HPDE6-E6E7 (cell line): ENCODE measurements at regions not wholly inside any gene's neighbourhood (a gene's known extent, or its start where the extent isn't known, plus 50 kb on each side); places are given as distances from the start of the nearest gene placed in this dataset.
"Not testable (repeated sequence)": the region's sequence is repeated elsewhere in the genome, so short reads cannot be mapped to it uniquely, and the experiment has no call there.

Experiments used
- DNase-seq: peaks from one replicate; pipeline ENCODE4 v3.0.0; 2011; ENCODE audit warnings: missing footprints; ENCODE audit errors: extremely low spot score

DNA sequence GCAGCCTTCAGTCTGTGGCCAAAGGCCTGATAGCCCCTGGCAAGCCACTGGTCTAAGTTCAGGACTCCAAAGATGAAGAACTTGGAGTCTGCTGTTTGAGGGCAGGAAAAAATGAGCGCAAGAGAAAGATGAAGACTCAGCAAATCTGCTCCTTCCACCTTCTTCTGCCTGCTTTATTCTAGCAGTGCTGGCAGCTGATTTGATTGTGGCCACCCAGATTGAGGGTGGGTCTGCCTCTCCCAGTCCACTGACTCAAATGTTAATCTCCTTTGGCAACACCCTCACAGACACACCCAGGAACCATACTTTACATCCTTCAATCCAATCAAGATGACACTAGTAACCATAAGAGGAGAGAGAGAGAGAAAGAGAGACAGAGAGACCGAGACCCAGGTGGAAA, 127.6 kb downstream of the UTP18 start:
- no peak for DNase-seq

DNA sequence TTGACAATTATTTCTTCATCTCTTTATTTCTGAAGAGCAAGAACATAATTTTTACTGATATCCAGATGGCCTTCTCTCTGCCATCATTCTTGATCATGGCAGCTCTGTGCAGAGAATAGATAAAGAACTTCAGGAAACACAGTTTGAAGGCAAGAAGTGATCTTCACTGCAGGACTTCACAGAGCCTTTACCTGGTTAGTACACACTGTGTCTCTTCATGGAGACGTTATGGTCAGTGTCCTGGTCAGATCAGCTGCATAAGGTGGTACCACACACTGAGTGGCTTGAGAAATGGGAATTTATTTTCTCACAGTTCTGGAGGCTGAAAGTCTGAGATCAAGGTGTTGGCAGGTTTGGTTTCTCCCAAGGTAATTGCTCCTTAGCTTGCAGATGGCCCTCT, 129.5 kb downstream of the UTP18 start:
- no peak for DNase-seq

DNA sequence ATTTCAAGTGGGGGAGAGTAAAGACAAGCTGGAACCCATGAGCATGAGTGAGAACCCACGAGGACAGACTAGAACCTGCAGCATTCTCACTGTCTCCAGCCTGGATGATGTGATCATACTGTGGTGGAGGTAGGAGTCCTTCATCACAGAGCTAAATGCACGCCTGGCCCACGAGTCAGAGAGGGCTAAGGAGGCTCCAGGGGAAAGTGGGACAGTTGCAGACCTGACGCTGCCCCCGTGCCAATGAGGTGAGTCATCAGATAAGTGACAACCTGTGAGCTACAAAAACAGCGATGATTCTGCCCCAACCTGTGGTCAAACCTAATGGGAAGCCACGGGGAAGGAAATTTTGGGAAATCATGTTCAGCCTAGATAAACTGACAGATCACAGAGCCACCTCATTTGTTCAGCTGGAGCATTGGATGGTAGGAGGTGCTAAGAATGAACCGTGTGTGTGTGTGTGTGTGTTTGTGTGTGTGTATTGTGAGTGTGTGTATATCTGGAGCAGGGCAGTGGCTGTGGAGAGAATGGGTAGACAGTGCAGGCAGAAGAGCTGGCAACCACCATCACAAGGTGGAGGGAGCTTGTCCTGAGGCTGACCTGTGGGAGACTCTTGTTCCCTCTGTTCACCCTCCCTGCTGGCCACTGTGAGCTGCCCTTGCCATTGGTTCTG, 131.8 kb downstream of the UTP18 start:
- DNase-seq: no peak

DNA sequence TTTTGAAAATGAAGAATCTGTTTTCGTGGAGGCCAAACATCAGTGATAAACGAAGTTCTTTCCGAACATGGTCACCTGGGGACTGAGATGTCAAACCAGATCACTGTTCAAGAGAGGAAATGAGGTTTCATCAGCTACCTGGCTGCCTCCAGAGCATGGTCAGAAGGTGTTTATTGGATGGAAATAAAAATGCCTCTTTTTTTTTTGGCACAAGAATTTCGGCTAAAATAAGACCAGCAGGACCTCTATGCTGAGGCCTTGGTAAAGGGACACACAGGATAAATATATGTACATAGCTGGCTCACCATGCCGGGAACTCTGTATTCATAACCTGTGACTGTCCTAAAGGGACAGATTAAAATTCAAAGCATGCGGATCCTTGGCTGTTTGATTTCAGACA, 135.3 kb downstream of the UTP18 start:
- DNase-seq: no peak

DNA sequence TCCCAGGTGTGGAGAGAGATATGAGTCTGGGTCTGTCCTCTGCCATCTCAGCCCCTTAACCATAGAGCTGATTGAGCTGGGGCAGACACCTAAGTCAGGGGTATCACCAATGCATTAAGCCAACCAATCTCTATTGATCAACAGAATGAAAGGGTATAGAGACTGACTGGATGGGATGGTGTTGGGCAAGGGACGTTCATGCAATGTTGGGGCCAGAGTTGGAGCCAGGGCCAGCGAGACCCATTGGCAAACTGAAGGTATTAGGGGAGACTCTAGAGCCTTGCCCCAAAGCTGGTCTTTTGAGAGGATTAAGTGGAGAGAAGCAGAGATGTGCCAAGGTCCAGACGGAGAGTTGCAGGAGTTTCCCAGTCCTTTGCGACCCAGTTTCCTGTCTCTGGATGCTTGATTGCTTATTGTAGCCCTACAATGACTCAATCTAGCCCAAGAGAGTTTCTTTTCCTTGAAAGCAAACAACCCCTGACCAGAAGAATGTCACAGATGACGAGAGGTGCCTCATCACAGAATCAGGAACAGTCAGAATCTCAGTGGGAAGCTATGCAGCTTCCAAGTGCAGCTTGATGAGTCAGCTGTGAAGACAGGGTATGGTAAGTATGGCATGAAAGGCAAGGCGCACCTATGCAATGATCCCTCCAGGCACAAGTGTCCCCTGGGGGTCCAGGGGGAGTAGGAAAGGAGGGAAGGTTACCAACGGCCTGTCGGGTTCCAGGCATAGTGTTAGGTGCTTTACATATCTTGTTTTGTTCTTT, 137.2 kb downstream of the UTP18 start:
- DNase-seq: peak; percentile 10

DNA sequence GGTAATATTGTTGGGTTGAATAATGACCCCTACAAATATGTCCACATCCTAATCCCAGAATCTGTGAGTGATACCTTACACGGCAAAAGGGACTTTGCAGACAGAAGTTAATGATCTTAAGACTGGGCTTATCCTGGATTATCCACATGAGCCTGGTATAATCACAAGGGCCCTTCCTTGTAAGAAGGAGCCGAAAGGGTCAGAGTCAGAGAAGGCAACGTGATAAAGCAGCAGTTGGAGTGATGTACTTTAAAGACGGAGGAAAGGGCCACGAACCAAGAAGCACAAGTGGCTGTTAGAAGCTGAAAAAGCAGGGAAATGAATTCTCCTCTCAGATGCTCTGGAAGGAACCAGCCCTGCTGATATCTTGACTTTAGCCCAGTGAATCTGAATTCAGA, 137.8 kb downstream of the UTP18 start:
- no peak for DNase-seq

DNA sequence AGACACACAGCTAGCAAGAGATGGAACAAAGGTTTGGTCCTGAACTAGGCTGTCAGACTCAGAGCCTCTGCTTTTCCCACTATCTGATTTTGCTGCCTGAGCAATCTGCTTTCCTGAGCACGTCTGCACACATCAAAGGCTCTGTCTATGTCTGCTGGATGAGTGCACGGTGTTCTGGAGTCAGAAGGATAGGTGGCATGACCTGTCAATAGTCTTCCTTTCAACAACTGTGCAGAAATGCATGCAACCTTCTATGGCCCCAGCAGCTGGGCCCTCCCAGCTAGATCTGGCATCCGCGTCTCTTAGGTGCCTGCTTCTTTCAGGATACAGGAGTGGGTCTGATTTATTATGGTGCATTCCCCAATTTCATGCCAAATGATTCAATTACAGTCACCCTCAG, 138.3 kb downstream of the UTP18 start:
- no peak for DNase-seq

DNA sequence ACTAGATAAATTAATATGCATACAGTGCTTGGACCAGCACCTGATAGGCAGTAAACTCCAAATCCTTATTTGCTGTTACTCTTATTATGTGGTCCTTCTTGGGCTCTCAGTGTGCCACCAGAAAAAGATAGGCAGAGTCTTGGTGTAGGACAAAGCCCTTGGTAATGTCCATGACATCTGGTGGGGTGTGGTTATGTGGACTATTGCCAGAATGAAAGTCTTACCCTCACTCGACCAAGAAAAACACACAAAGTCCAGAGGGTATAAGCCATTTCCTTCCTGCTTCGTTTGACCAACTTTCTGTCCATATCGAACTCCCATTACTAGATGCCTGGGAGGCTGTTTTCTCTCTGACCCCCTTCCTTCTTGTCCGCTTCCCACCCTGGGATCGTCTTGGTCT, 140.9 kb downstream of the UTP18 start:
- no peak for DNase-seq

DNA sequence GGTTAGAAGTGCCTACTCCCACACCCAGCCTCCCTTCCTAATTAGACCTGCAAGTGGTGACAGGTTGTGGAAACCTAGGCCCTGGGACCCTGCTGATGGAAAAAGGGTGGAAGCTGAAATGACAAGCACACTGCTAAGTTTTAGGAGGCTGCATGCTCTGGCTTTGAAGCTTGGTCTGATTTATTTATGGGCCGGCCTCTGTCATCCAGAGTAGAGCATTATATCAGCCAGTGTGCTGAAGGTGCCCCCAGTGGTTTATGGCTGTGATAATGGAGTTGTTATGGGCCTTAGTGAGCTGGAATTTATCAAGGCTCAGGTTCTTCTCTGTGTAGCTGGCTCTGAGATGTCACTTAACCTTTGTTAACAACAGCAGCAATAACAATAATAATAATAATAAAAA, 142.6 kb downstream of the UTP18 start:
- DNase-seq: no peak

DNA sequence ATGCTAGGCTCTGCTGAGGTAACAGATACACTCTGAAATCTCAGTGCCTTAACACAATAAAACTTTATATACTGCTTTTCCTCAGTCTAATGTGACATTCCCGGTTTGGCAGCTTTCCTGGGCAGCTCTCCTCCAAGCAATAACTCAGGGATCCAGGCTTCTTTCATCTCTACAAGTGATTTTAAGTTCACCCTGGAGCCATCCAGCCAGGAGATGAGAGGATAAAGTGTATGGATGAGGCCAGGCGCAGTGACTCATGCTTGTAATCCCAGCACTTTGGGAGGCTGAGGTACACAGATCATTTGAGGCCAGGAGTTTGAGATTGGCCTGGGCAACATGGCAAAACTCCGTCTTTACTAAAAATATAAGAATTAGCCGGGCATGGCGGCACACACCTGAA, 147.2 kb downstream of the UTP18 start:
- DNase-seq: no peak

DNA sequence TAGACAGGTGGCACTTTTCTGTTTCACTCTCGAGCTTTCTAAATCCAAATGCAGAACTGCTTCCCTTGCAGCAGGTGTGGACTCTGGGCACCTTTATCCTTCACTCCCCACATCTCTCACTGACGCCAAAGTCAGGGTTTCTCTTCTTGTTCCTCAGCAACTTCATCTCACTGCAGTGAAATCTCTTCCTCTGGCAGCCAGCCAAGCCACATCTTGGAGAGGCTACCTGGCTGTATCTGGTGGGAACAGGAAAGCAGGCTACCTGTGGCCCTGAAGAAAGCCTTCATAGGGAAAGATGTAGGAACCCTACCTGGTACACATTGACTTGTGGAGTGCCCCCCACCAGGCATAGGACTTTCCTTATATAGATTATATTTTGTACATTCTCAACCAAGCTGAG, 159.1 kb downstream of the UTP18 start:
- no peak for DNase-seq

DNA sequence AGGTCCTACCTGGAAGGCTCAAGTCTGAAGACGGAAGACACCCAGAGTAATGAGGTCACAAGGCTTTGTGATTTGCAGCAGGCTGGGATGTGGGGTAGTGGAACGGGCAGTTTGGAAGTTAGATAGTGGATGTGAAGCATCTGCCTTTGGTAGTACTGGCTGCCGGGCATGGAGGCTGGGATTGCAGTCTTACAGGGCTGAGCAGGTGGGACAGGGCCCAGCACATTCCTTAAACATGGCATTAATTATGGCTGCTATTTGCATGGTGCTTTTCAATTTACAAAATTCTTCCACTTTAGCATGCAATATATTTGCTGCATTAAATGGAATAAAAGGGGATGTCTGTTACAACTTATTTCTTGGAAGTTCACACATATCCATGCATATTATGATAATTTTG, 161.2 kb downstream of the UTP18 start:
- no peak for DNase-seq

DNA sequence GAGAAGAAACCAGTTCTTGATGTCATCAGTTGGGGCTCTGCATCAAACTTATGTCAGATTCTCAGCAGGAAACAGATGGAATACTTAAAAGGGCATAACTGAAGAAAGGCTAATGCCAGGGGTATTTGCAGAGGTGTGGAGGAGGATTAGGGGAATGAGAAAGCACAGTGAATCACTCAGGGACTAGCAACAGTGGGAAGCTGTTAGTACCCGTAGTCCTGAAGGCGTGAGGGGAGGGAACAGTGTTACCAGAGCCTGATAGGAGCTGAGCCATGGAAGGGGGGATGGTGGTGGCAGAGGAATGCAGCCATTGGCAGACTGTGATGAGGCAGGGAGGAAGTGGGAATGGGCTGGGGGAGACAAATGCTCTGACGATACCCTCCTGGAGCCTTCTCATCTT, 162.3 kb downstream of the UTP18 start:
- DNase-seq: no peak

DNA sequence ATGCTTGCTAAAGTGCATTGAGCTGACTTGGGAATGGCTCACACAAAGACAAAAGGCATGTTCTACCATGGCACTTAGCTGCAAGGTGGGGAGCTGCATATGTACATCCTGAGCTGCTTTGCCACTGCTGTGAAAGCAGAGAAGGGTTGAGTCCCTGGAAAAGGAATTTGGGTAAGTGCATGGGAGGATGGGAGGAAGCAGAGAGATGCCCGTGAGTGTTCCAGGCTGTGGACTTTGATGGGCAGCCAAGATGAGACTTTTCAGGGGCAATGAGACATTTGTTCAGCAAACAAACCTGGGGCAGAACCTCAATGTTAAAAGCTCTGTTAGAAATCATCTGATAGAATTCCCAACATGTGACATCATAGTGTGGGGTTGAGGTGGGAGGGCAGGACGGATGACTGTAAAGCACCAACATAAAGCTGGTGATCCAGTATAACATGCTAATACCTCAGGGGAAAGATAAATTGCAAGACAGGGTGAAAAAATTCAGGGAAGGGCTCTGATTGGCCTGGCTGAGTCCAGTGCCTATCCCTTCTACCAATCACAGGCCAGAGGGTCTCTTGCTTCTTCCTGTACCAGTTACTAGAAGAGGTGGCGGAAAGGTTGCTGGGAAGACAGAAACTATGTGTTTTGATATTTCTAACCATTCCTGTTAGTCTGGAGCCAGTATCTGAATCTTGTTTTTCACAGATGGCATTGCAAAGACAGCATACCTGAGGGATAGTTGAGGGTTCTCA, 163.2 kb downstream of the UTP18 start:
- DNase-seq: no peak

DNA sequence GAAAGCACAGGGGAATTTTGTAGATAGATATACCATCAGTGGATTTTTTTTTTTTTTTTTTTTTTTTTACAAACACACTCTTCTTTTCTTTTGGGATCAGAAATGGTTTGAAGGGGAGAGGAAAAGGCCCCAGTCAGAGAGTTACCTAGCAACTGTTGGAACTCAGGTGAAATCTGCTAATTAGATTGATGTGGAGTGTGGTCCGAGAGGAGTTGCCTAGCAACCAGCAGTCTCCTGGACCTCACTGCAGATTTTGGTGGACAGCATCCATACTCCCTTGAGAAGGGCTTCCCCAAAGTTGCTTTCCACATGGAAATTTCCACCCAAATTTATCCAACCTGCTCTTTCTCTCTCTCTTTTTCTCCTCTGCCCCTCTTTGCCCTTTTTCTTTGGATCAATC, 165.4 kb downstream of the UTP18 start:
- DNase-seq: no peak

DNA sequence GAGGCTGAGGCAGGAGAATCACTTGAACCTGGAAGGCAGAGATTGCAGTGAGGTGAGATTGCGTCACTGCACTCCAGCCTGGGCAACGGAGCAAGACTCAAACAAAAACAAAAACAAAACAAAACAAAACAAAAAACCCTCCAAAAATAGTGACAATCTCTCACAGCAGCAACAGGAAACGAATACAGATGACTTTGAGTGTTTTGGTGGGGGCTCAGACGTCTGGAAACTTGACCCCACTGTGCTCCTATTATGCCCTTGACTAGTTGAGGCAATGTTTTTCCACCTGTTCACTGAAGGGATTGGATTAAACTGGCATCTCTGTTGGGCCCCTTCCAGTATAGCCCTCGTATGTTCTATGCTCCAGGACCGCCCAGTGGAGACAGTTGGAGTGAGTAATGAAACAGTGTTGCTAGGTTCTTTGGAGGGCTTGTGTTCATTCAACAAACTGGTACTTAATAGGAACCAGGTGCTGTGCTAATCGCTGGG, 167.0 kb downstream of the UTP18 start:
- no peak for DNase-seq

DNA sequence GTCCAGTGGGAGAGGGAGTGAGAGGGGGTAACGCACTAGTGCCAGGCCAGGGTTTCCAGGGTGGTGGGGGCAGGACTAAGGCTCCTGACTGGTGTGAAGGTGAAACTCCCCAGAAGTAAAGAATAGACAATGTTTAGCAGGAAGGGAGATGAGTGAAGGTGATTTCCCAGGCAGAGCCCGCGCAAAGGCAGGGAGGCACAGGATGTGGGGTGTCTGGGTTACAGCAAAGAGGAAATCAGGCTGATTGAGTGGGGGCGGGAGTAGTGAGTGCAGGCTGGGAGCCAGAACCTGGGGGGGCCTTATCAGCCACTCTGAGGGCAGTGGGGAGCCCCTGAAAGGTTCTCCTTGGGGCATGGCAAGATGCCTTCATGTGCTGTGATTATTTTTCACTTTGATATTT, 167.5 kb downstream of the UTP18 start:
- no peak for DNase-seq

DNA sequence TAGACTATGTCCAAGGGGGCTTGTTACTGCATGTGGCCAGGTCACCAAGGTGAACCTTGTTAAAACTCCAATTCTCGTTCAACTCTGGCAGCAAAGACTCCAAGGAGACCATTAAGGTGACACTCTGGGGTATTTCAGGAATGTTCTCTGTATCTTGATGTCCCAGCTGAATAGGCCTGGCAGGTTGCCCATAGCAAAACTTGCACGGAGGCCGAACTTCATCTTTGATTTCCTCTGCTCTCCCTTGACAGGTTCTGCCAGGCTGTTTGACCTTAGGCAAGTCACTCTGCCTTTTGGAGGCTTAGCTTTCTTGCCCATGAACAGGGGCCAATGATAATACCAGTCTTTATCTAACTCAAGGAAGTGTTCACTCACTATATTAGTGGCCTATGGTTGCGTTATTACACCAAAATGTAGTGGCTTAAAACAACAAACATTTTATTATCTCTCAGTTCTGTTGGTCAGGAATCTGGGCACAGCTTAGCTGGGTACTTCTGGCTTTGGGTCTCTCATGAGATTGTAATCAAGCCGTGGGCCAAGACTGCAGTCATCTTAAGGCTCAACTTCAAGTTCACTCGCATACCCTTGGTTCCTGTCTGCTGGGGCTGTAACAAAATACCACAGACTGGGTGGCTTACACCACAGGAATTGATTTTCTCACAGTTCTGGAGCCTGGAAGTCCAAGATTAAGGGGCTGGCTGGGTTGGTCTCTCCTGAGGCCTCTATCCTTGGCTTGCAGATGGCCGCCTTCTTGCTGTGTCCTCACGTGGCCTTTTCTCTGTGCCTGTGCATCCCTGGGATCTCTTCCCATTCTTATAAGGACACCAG, 168.5 kb downstream of the UTP18 start:
- DNase-seq: no peak

DNA sequence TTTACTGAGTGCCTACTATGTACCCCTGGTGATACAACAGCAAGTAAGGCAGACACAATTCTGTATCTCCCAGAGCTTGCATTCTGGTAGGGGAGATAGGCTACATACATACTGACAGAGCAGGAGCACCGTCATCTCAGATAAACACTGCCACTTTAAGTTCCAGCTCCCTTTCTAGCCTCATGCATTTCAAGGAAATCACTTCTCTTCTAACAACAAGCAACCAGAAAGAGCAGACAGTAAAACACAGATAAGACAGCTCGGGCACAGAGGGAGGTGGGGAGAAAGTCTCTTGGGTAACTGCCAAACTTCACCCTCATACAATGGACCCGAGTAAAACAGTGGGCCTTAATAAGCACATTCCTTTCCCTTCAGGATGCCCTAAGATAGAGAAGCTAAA, 169.6 kb downstream of the UTP18 start:
- DNase-seq: not testable (repeated sequence)

DNA sequence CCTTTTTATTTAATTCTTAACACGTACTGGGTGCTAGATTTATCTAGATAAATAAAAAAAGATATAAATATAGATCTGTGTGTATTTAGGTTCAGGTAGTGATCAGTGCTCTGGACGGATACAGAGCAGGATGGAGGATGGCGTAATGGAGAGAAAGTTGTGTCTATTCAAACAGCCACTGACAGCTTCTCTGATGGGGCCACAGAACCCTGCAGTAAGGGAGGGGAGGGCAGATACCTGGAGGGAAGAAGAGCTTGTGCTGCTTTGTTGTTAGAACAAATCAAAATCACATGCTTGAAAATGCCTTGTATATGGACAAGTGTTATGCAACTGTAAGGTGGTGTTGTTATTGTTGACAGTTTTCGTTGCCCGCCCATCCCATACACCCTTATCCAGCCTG, 170.2 kb downstream of the UTP18 start:
- DNase-seq: no peak

DNA sequence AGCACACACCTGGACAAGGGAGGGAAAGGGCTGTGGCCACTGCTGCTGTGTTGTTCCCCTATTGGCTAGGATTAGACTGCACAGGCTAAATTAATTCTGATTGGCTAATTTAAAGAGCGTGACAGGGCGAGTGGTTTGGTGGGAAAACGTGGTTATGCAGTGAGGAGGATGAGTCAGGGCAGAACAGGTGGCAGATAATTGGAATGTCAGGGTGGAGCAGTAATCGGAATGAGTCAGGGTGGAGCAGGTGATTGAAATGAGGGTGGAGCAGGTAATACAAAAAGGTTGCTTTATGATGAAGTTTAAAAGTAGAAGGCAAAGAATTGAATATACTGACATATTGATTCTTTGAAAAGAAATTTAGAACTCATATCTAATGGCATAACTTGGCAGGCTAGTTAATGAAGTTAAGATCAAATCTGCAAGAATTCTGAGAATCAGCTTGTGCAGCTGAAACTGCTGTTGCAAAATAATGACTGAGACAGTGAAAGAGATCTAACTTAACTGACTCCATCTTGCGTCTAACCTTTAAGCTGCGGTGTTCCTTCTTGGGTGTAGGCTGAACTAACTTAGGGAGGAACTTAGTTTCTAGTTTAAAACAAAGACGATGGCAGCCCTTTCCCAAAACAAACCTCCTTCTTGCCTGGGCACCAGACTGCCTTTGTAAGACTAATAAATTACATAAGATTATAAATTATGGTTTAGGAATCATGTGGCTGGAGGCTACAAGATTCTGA, 174.3 kb downstream of the UTP18 start:
- no peak for DNase-seq
